A549 (cell line): ENCODE measurements at regions not wholly inside any gene's neighbourhood (a gene's known extent, or its start where the extent isn't known, plus 50 kb on each side); places are given as distances from the start of the nearest gene placed in this dataset.
A peak's percentile ranks its signal among the peaks of the same experiment; 100 is the strongest.

Experiments
- ATAC-seq, 2 experiments: fragments of 200-7000 bp in 1 of 2; fragments of >200 bp in 1 of 2; cut with Nextera tagmentation in 1 of 2; cut with Tn5 transposase in 1 of 2; 3 replicates each; pipeline versions ENCODE4 v1.8.0 to v1.9.1; 2018 to 2020; ENCODE audit warnings: mild to moderate bottlenecking in 1 of 2, moderate library complexity in 1 of 2
- CTCF ChIA-PET: fragments of 300-600 bp; sonication (Branson Sonifier 250); formaldehyde crosslinking; extraction: SDS; loops from one replicate; lab custom pipeline; 2021; ENCODE audit warnings: antibody characterized with exemption, inconsistent platforms; lab: Yijun Ruan, JAX
- POLR2A ChIA-PET: fragments of 350-600 bp; formaldehyde crosslinking; extraction: SDS; loops from one replicate; lab custom pipeline; 2021; ENCODE audit warnings: antibody characterized with exemption, inconsistent platforms; lab: Yijun Ruan, JAX
- DNase-seq, 2 experiments: peaks; one replicate each; pipeline versions ENCODE4 v3.0.0 to v3.0.0-alpha.2; 2011 to 2016; ENCODE audit warnings: low read depth in 1 of 2, low spot score in 1 of 2
- FAIRE-seq: peaks from 2 replicates; lab custom pipeline; 2011; peaks lifted over from hg19 to GRCh38; lab: Jason Lieb, UNC
- H3K27ac ChIP-seq, 2 experiments: fragments of >200 bp; sonication (Bioruptor Twin); formaldehyde crosslinking; 3 replicates each; pipeline ENCODE4 v1.5.1; 2016 to 2017
- H3K4me1 ChIP-seq: fragments of >200 bp; sonication (Bioruptor Twin); formaldehyde crosslinking; 3 replicates; pipeline ENCODE4 v1.6.1; 2016
- H3K4me2 ChIP-seq: fragments of >200 bp; sonication (Bioruptor Twin); formaldehyde crosslinking; 3 replicates; pipeline ENCODE4 v1.6.1; 2016
- H3K4me3 ChIP-seq: fragments of >200 bp; sonication (Bioruptor Twin); formaldehyde crosslinking; 3 replicates; pipeline ENCODE4 v1.5.1; 2016
- H3K9me3 ChIP-seq: fragments of >200 bp; sonication (Bioruptor Twin); formaldehyde crosslinking; 3 replicates; pipeline ENCODE4 v1.6.1; 2016
- BHLHE40 ChIP-seq: IDR thresholded peaks from 2 replicates; pipeline ENCODE4 v1.6.1; 2012; ENCODE audit warnings: low read depth, low read length, inconsistent platforms
- CHD2 ChIP-seq: fragments of 150-350 bp; IDR thresholded peaks from 2 replicates; pipeline ENCODE4 v1.6.1; 2014; ENCODE audit warnings: low read length; ENCODE audit not compliant: partially characterized antibody
- CHD4 ChIP-seq: fragments of 200-600 bp; sonication (generic); IDR thresholded peaks from 2 replicates; pipeline ENCODE4 v1.6.1; 2016; ENCODE audit warnings: antibody characterized with exemption, mild to moderate bottlenecking, borderline replicate concordance
- ELK1 ChIP-seq: fragments of 150-350 bp; IDR thresholded peaks from 2 replicates; pipeline ENCODE4 v1.6.1; 2014; ENCODE audit warnings: low read depth, mild to moderate bottlenecking, low read length
- EP300 ChIP-seq, 2 experiments: fragments of >200 bp; sonication (Bioruptor Twin); formaldehyde crosslinking; IDR thresholded peaks; 2 replicates in 1 of 2; 3 replicates in 1 of 2; pipeline ENCODE4 v1.6.1; 2016 to 2017
- FOSL2 ChIP-seq, 2 experiments: fragments of 450-650 bp in 1 of 2; fragments of >200 bp in 1 of 2; sonication (Bioruptor Twin) in 1 of 2; formaldehyde crosslinking; IDR thresholded peaks; 2 replicates each; pipeline versions ENCODE4 v1.5.0 to v1.6.1; 2016 to 2020; ENCODE audit warnings: mild to moderate bottlenecking in 1 of 2, moderate library complexity in 1 of 2
- HMGXB4 ChIP-seq: fragments of 250-450 bp; sonication (Bioruptor Pico); IDR thresholded peaks from 2 replicates; pipeline ENCODE4 v1.5.0; 2021; ENCODE audit warnings: mild to moderate bottlenecking, moderate library complexity, borderline replicate concordance
- HOXA7 ChIP-seq: fragments of 250-450 bp; sonication (Bioruptor Pico); IDR thresholded peaks from 2 replicates; pipeline ENCODE4 v1.5.0; 2020; ENCODE audit warnings: mild to moderate bottlenecking, moderate library complexity
- JUNB ChIP-seq: fragments of >200 bp; sonication (Bioruptor Twin); formaldehyde crosslinking; IDR thresholded peaks from 2 replicates; pipeline ENCODE4 v1.6.1; 2016
- KDM5A ChIP-seq: fragments of 200-600 bp; sonication (generic); IDR thresholded peaks from 2 replicates; pipeline ENCODE4 v1.6.1; 2016; ENCODE audit warnings: antibody characterized with exemption, mild to moderate bottlenecking
- MAZ ChIP-seq: fragments of 150-350 bp; IDR thresholded peaks from 2 replicates; pipeline ENCODE4 v1.6.1; 2014; ENCODE audit warnings: antibody characterized with exemption, low read depth, low read length, borderline replicate concordance
- MYC ChIP-seq: IDR thresholded peaks from 2 replicates; pipeline ENCODE4 v1.6.1; 2012; ENCODE audit warnings: mild to moderate bottlenecking, inconsistent platforms, low read length, improper control_type of control experiment, borderline replicate concordance
- NFE2L2 ChIP-seq: fragments of 150-350 bp; conservative IDR thresholded peaks from 2 replicates; pipeline ENCODE4 v1.6.1; 2014; ENCODE audit warnings: low read length
- NPAS2 ChIP-seq: fragments of 250-450 bp; sonication (Bioruptor Pico); IDR thresholded peaks from 2 replicates; pipeline ENCODE4 v1.8.0; 2022; ENCODE audit warnings: mild to moderate bottlenecking, moderate library complexity, borderline replicate concordance
- NR3C1 ChIP-seq: fragments of >200 bp; sonication (Bioruptor Twin); formaldehyde crosslinking; IDR thresholded peaks from 3 replicates; pipeline ENCODE4 v1.6.1; 2017
- PBX3 ChIP-seq: IDR thresholded peaks from 2 replicates; pipeline ENCODE4 v1.6.1; 2012
- POLR2A ChIP-seq: IDR thresholded peaks from 2 replicates; pipeline ENCODE4 v1.6.1; 2012; ENCODE audit warnings: mild to moderate bottlenecking, low read length
- POLR2AphosphoS2 ChIP-seq: conservative IDR thresholded peaks from 2 replicates; pipeline ENCODE4 v1.6.1; 2012; ENCODE audit warnings: low read length, improper control_type of control experiment, inconsistent platforms
- RNF2 ChIP-seq: fragments of 200-600 bp; sonication (generic); IDR thresholded peaks from 2 replicates; pipeline ENCODE4 v1.6.1; 2016; ENCODE audit warnings: low read depth, mild to moderate bottlenecking, antibody characterized with exemption, moderate library complexity, borderline replicate concordance
- SMC3 ChIP-seq: fragments of >200 bp; sonication (Bioruptor Twin); formaldehyde crosslinking; IDR thresholded peaks from 3 replicates; pipeline ENCODE4 v1.6.1; 2018; ENCODE audit warnings: inconsistent platforms
- TFCP2L1 ChIP-seq: fragments of 250-450 bp; sonication (Bioruptor Pico); IDR thresholded peaks from 2 replicates; pipeline ENCODE4 v1.5.0; 2021; ENCODE audit warnings: mild to moderate bottlenecking
- TP53 ChIP-seq: fragments of 250-450 bp; sonication (Bioruptor Pico); IDR thresholded peaks from 2 replicates; pipeline ENCODE4 v1.5.0; 2021; ENCODE audit warnings: mild to moderate bottlenecking, moderate library complexity
- WGBS: methylation state at CpG from one replicate; pipeline ENCODE4 v1.1.6; 2017; ENCODE audit errors: missing lambda C conversion rate; 5-methylcytosine and 5-hydroxymethylcytosine counted together
- TF ChIP-seq, protein P1 (sequence below): fragments of >200 bp; sonication (Bioruptor Twin); formaldehyde crosslinking; IDR thresholded peaks from 2 replicates; pipeline ENCODE4 v1.6.1; 2016
- TF ChIP-seq, protein P2 (sequence below): fragments of 250-450 bp; sonication (Bioruptor Pico); IDR thresholded peaks from 2 replicates; pipeline ENCODE4 v1.5.0; 2020; ENCODE audit warnings: low read depth, mild to moderate bottlenecking, moderate library complexity
- TF ChIP-seq, protein P3 (sequence below): fragments of 200-600 bp; sonication (generic); IDR thresholded peaks from 2 replicates; pipeline ENCODE4 v1.6.1; 2016; ENCODE audit warnings: antibody characterized with exemption, mild to moderate bottlenecking, moderate library complexity

- ATAC-seq = no peak
- no peak for FAIRE-seq
- WGBS = 80% methylated on average over 2 of the region's 16 CpGs
- POLR2A ChIA-PET = no interaction called here
- no peak for DNase-seq
- H3K9me3 ChIP-seq = no peaks in the 10 kb centered on the region
- no peak overlapping the region for H3K4me2 ChIP-seq
- no peak overlapping the region for H3K4me3 ChIP-seq
- H3K27ac ChIP-seq = peak overlapping the region in 1 of 2 experiments; percentile 63; a peak in 3 of 6 replicates
- TF ChIP-seq ELK1 (no peak), MYC (no peak), CHD2 (no peak), POLR2A (no peak), HMGXB4 (no peak), TFCP2L1 (CRISPR knock-in tag) (no peak), EP300 (IDR thresholded peaks at IDR 0.05) (no peak), MAZ (no peak), TP53 (no peak), CHD4 (no peak), NFE2L2 (no peak), HOXA7 (CRISPR knock-in tag) (no peak), JUNB (no peak), NR3C1 (no peak), PBX3 (no peak), POLR2AphosphoS2 (no peak), NPAS2 (CRISPR knock-in tag) (no peak), KDM5A (no peak)
- TF ChIP-seq, protein P1, sequence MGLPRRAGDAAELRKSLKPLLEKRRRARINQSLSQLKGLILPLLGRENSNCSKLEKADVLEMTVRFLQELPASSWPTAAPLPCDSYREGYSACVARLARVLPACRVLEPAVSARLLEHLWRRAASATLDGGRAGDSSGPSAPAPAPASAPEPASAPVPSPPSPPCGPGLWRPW = no peak
- TF ChIP-seq, protein P2, sequence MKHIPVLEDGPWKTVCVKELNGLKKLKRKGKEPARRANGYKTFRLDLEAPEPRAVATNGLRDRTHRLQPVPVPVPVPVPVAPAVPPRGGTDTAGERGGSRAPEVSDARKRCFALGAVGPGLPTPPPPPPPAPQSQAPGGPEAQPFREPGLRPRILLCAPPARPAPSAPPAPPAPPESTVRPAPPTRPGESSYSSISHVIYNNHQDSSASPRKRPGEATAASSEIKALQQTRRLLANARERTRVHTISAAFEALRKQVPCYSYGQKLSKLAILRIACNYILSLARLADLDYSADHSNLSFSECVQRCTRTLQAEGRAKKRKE (CRISPR knock-in tag) = no peak
- peaks cover 20% of the 10 kb centered on the region for H3K4me1 ChIP-seq
- CTCF ChIA-PET = interaction anchor here (0.6 to 1.7 kb wide), 3 partner anchors 12 to 22 kb away, joined by 3 read pairs; no protein-coding TSS in a partner anchor
These were observed 226.3 kb upstream of the HDAC4 start for GRCh38 chr2:239626961-239627592.

DNA sequence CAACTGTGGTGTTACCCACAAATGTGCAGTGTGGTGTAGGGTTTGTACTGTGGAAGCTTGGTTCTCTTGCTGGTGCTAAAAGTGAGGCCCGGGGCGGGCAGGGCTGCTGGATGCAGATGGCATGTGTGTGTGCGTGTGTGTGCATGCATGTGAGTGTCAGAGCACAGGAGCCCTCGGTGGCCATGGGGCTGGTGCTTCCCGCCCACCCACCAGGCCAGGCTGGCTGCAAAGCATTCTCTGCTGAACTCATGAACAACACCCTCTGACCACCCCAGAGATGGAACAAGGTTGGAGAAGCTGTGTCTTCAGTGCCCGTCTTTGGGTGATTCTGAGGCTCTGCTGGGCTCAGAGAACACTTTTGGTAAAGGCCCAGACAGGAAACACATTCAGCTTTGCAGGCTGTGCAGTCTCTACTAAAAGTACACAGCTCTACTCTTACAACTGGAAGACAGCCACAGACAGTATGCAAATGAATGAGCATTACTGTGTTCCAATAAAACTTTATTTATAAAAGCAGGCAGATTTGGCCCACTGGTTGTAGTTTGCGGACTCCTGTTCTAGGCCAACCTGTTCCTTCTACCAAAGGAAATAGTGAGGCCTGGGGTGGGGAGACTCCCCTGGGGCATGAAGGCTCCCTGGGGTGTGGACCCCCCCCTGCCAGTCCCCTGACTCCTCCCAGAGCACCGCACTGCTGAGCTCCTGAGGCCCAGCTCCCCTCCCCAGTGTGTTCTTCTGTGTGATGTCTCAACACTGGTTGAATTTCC, 225.3 kb upstream of the HDAC4 start:
- ChIA-PET POLR2A (no interaction called here), CTCF (interaction anchor here (1.0 kb wide), 1 partner anchor 15 kb away, joined by 3 read pairs; no protein-coding TSS in a partner anchor)
- no peak for ATAC-seq
- no peak for DNase-seq
- Histone ChIP-seq H3K4me3 (no peak overlapping the region), H3K4me2 (no peak overlapping the region), H3K27ac (peak overlapping the region in 1 of 2 experiments; percentile 63; a peak in 2 of 6 replicates), H3K9me3 (no peaks in the 10 kb centered on the region), H3K4me1 (peaks cover 14% of the 10 kb centered on the region)
- 63% methylated on average over 8 of the region's 8 CpGs for WGBS
- TF ChIP-seq MAZ (no peak), RNF2 (no peak), PBX3 (no peak), CHD2 (no peak), FOSL2 (IDR thresholded peaks at IDR 0.05) (no peak), FOSL2 (CRISPR knock-in tag; IDR thresholded peaks at IDR 0.05) (no peak), NFE2L2 (no peak), BHLHE40 (no peak), SMC3 (no peak)
- TF ChIP-seq, protein P3, sequence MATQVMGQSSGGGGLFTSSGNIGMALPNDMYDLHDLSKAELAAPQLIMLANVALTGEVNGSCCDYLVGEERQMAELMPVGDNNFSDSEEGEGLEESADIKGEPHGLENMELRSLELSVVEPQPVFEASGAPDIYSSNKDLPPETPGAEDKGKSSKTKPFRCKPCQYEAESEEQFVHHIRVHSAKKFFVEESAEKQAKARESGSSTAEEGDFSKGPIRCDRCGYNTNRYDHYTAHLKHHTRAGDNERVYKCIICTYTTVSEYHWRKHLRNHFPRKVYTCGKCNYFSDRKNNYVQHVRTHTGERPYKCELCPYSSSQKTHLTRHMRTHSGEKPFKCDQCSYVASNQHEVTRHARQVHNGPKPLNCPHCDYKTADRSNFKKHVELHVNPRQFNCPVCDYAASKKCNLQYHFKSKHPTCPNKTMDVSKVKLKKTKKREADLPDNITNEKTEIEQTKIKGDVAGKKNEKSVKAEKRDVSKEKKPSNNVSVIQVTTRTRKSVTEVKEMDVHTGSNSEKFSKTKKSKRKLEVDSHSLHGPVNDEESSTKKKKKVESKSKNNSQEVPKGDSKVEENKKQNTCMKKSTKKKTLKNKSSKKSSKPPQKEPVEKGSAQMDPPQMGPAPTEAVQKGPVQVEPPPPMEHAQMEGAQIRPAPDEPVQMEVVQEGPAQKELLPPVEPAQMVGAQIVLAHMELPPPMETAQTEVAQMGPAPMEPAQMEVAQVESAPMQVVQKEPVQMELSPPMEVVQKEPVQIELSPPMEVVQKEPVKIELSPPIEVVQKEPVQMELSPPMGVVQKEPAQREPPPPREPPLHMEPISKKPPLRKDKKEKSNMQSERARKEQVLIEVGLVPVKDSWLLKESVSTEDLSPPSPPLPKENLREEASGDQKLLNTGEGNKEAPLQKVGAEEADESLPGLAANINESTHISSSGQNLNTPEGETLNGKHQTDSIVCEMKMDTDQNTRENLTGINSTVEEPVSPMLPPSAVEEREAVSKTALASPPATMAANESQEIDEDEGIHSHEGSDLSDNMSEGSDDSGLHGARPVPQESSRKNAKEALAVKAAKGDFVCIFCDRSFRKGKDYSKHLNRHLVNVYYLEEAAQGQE = no peak
- no peak for FAIRE-seq
